SKM-1 treated with dmso at 0.1 percent for 144 hours (cell line): ENCODE measurements at regions not wholly inside any gene's neighbourhood (a gene's known extent, or its start where the extent isn't known, plus 50 kb on each side); places are given as distances from the start of the nearest gene placed in this dataset.
"Not testable (repeated sequence)": the region's sequence is repeated elsewhere in the genome, so short reads cannot be mapped to it uniquely, and the experiment has no call there.

Experiments used
- DNase-seq: peaks from one replicate; lab custom pipeline; 2025; ENCODE audit not compliant: unreplicated experiment; lab: John Stamatoyannopoulos, UW

- DNase-seq: no peak
Measured at GRCh38 chr10:9010931-9011670, 956.6 kb downstream of the GATA3 start.

DNA sequence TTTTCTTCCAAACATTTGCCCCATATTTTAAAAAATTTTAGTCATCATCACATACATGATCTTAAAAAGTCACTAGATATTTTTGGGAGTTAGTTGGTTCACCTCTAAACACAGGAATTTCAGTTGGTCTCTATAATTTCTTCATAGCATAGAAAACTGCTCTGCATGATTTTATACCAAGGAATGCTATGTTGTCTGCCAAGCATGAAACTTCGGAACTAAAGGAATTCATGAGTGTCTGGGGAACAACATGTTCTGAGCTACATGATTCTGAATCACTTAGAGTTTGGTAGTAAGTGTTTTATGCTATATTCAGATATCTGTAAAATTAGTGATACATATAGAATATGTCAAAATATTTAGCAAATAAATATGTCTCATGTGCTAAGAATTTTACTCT is 957.8 kb downstream of the GATA3 start:
- DNase-seq: no peak

- DNase-seq: no peak
Measured at GRCh38 chr10:9015005-9015404, 960.5 kb downstream of the GATA3 start.

DNA sequence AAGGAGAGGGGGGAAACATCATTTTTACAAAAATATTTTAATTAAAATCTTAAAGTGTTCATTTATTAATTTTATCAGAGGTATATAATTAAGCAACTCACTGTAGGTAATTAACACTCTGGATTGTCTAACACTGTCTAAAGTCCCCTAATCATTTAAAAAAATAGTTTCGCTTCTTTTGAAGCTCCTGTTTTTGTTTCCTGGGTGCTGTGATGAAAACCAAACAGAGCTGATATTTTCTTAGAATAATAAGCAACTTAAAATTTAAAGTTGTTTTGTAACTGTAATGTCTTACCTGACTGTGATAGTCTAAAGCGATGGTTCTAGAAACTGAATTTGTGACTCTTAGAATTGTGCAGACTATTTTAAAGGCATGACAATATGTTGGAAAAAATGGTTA is 961.0 kb downstream of the GATA3 start:
- DNase-seq: no peak

DNA sequence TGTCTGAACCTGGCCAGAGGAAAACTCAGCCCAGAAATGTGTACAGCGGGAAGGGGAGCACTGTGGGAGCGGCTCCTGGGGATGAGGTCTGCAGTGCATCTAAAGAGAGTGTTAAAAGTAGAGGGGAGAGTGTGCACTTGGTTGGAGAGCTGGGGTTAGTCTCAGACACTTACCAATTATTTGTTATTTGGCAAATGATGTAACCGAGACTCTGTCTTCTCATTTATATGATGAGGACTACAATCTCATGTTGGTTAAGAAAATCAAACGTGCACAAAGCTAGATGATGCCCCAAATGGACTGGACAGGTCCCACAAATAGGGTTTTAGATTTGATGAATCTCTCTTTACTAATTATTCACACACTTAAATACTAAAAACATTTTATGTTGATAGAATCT is 962.4 kb downstream of the GATA3 start:
- no peak for DNase-seq

DNA sequence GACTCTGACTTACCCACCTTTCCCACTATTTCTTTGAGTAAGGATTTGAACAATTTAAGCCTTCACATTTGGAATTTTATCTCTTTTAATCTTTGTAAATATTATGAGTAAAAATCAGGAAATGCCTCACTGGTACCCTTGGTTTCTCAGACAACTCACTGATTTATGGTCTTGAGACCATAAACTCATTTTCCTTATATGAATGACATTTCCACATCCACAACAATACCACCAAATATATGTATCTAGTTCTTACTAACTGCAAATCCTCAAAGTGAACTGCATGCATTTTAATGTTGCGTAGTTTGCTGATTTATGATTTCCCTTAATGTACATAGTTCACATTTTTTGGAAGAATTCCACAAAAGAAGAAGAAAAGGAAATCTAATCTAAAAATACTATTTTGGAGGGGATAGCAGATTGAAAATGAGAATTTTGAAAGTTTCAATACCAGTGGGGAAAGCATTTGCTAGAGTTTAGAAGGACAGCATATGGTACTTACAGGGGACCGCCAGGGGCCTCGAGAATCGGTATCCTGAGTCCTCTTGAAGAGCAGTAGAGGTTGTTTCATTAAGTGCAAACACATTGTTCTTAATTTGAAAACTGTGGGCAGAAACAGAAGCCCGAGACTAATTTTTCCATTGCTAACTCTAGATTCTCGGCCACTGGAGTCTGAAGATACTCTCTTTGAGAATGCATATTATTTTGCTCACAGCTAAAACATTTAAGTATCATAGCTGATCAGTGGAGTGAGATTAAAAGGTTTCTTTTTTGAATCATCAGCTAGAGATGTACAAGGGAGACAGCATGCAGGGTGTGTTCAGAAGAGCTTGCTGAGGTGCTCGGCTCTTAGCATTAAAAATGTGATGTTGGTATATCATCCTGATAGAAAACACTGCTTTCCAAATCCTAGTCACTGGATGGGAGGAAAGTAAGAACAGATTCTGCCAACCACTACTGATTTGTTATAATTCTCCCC is 964.0 kb downstream of the GATA3 start:
- DNase-seq: no peak

DNA sequence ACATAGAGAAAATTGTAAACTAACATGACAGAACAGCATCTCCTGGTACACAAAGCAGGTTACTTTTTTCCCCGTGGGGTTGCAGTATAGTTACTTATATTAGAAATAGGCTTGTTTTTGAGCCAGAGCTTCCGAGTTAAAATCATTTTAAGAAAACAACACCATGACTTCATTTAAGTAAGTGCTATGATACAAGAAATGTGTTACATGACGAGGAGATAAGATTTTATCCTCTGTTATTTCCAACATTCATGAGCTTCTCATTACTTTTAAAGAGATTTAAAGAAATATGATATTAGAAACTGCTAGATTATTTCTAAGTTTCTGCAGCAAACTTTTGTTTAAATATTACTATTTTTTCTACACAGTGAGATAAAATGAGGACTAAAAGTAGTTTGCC is 968.7 kb downstream of the GATA3 start:
- no peak for DNase-seq

GRCh38 chr10:9024210-9024609 is 969.7 kb downstream of the GATA3 start:
- DNase-seq: no peak

- no peak for DNase-seq
Measured at GRCh38 chr10:9028231-9028630, 973.7 kb downstream of the GATA3 start.

DNA sequence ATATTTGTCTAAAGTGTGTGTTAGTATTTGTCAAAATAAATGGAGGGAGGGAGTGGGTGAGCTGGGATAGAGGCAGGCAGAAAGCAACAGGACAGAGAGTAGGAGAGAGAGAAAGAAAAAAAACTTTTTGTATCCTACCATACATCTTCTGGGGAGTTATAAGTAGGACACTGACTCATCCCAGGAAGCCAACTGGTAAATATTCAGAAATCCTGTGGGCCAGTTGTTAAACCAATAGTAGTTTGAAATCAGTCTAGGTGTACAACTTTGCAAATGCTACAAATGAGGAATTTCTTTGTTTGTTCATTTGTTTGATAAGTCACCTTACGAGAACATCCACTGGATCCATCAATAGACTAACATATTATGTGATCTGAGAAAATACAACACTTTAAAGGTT is 980.9 kb downstream of the GATA3 start:
- no peak for DNase-seq

GRCh38 chr10:9036711-9037204 is 982.3 kb downstream of the GATA3 start:
- no peak for DNase-seq

DNA sequence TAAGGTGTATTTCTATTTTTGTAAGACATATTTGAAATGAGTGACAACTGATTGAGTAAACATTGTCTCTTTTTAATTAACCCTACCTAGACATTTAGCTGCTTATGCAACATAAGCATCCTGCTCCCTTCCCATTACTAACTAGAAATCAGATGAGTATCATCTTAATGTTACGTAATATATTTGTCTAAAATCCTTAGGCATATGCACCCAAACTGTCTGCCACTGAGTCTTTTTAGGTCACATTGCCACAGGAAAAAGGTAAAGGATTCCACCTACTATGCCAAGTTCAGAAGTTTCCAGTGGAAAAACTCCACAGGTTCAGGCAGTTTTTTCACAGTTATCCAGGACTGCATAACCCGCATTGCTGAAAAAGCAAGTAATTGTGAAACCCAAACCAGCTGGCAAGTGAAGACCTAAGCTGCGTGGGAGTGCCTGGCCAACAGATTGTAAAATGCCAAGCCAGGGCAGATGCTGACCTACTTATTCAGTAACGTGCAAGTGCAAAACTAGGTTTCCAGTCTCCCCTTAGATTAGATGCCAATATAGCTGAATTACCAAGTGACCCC is 983.7 kb downstream of the GATA3 start:
- no peak for DNase-seq

DNA sequence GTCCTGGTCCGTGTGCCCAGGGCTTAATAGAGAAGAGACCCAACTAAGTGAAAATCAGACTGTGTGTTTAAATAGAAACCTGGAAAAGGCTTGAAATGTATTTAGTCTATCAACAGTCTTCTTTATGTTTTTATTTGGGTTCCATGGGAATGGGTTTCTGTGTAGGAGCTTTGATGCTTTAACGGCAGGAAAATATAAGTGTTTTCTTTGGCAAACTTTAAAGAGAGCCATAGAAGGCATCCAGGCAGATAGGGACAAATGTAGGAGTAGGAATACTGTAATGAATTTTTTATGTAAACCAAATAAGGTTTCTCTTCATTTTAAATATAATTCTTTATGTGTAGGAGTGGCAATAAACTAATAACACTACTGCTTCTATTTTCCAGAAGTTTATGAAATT is 989.0 kb downstream of the GATA3 start:
- no peak for DNase-seq

DNA sequence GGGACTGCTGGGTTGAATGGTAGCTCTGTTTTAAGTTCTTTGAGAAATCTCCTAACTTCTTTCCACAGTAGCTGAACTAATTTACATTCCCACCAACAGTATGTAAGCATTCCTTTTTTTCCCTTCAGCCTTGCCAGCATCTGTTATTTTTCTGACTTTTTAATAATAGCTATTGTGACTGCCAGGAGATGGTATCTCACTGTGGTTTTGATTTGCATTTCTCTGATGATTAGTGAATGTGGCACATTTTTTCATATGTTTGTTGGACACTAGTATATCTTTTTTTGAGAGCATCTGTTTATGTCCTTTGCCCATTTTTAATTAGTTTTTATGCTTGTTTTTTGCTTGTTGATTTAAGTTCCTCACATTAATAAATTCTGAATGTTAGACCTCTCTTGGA is 990.8 kb downstream of the GATA3 start:
- DNase-seq: no peak

GRCh38 chr10:9051328-9051974 is 997.0 kb downstream of the GATA3 start:
- no peak for DNase-seq

DNA sequence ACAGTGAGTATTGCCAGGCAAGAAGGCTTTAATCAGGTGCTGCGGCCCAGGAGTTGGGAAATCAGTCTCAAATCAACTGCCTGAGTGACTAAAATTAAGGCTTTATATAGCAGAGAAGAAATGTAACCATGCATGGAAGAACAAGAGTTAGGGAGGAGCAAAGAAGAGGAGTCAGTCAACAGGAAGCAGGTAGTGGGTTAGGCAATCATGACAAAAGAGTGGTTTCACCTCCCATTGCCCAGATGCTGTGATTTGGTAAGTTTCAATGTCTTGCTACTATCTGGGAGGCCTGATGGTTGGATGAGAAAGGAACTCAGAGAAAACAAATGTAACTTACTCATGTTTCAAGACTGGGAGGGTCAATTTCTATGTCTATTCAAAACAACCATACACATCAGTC is 998.3 kb downstream of the GATA3 start:
- DNase-seq: no peak

GRCh38 chr10:9056521-9056920 is 1002.0 kb downstream of the GATA3 start:
- no peak for DNase-seq

GRCh38 chr10:9057293-9057692 is 1002.8 kb downstream of the GATA3 start:
- DNase-seq: not testable (repeated sequence)

- no peak for DNase-seq
Measured at GRCh38 chr10:9060314-9060713, 1005.8 kb downstream of the GATA3 start.

- no peak for DNase-seq
Measured at GRCh38 chr10:9061871-9062270, 1007.4 kb downstream of the GATA3 start.

- DNase-seq: no peak
Measured at GRCh38 chr10:9066152-9066551, 1011.7 kb downstream of the GATA3 start.
